Right lobe of liver (tissue), 4 donors: ENCODE measurements at regions not wholly inside any gene's neighbourhood (a gene's known extent, or its start where the extent isn't known, plus 50 kb on each side); places are given as distances from the start of the nearest gene placed in this dataset.

Experiments used
- CTCF ChIP-seq, 4 donors: fragments of 200-600 bp in 3 of 4; fragments of 450-650 bp in 1 of 4; IDR thresholded peaks; one replicate each; pipeline versions ENCODE4 v1.5.1 to v1.8.0; 2016 to 2022; ENCODE audit warnings: antibody characterized with exemption in 4 of 4, mild to moderate bottlenecking in 2 of 4
- POLR2A ChIP-seq: fragments of 450-650 bp; IDR thresholded peaks from one replicate; pipeline ENCODE4 v1.6.1; 2017; ENCODE audit warnings: antibody characterized with exemption, mild to moderate bottlenecking
- donor health status: DM: no; HTN: no; CAD: no.
- donor health status: DM: no; HTN: no; CAD: no.
- donor health status: DM: no; HTN: yes; CAD: no.

GRCh38 chr4:177064116-177064515 lies 245.6 kb upstream of the NEIL3 start:
- TF ChIP-seq CTCF (IDR thresholded peaks at IDR 0.05) (no peak), POLR2A (no peak)
